ENCODE measurements at regions not wholly inside any gene's neighbourhood (a gene's known extent, or its start where the extent isn't known, plus 50 kb on each side); places are given as distances from the start of the nearest gene placed in this dataset.

DNA sequence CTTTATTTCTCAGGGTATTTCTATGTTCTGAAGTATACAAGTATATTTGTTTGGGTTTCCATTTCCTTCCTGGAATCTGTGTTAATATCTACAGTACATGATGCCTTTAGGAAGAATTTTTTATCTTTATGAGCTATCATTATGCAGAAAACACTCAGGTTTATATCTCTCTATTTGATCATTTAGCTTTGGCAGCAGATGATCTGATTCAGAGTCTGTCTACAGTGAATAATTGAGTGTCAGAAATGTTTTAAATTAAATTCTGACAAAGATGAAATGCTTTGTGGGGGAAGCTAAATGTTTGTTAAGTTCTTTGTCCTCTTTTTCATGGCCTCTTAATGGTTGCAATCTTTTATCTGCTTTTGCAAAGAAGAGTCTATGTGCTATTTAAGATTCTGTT lies 2141.0 kb upstream of the ACO1 start:
- no peak overlapping the region for H3K4me3 ChIP-seq
- H3K27ac ChIP-seq, result no peak overlapping the region
- H3K36me3 ChIP-seq, result no peaks in the 10 kb centered on the region
- no peaks in the 10 kb centered on the region for H3K9me3 ChIP-seq
- no peaks in the 10 kb centered on the region for H3K27me3 ChIP-seq (replicated peaks; ENCODE audit: insufficient read depth)
- DNase-seq (ENCODE audit: low spot score), result no peak
- intact Hi-C loops (cut with DNase I), result no loop called here
- TF ChIP-seq POLR2AphosphoS5 (IDR thresholded peaks at IDR 0.05), result no peak
- TF ChIP-seq, protein P1, sequence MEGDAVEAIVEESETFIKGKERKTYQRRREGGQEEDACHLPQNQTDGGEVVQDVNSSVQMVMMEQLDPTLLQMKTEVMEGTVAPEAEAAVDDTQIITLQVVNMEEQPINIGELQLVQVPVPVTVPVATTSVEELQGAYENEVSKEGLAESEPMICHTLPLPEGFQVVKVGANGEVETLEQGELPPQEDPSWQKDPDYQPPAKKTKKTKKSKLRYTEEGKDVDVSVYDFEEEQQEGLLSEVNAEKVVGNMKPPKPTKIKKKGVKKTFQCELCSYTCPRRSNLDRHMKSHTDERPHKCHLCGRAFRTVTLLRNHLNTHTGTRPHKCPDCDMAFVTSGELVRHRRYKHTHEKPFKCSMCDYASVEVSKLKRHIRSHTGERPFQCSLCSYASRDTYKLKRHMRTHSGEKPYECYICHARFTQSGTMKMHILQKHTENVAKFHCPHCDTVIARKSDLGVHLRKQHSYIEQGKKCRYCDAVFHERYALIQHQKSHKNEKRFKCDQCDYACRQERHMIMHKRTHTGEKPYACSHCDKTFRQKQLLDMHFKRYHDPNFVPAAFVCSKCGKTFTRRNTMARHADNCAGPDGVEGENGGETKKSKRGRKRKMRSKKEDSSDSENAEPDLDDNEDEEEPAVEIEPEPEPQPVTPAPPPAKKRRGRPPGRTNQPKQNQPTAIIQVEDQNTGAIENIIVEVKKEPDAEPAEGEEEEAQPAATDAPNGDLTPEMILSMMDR (IDR thresholded peaks at IDR 0.05), result no peak
- no peak for TF ChIP-seq POLR2A (IDR thresholded peaks at IDR 0.05)
- no peaks in the 10 kb centered on the region for H3K4me1 ChIP-seq (replicated peaks)

DNA sequence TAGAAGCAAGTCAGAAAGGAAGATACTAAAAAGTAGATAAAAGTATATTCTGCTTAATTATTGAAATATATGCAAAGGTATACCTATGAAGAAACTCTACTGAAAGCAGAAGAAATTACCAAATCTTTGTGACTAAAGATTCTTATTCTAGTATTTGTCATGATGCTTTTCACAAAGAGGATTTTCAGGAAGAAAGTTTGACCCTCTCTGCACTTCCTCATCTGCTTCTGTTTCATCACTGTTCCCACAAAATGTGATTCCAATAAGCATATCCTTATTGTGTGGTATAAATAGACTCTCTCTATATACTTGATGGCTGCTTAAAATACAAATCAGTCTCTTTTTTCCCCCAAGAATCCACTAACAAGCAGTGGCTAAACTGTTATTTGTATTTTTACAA lies 2139.6 kb upstream of the ACO1 start:
- TF ChIP-seq POLR2AphosphoS5 (IDR thresholded peaks at IDR 0.05), result no peak
- TF ChIP-seq POLR2A (IDR thresholded peaks at IDR 0.05), result no peak
- TF ChIP-seq, protein P1 (IDR thresholded peaks at IDR 0.05), result no peak
- H3K27me3 ChIP-seq (replicated peaks; ENCODE audit: insufficient read depth), result no peaks in the 10 kb centered on the region

GRCh38 chr9:30250872-30251271 lies 2133.6 kb upstream of the ACO1 start:
- Histone ChIP-seq H3K9me3 (no peaks in the 10 kb centered on the region), H3K4me1 (replicated peaks) (no peaks in the 10 kb centered on the region), H3K27ac (no peak overlapping the region), H3K27me3 (replicated peaks; ENCODE audit: insufficient read depth) (no peaks in the 10 kb centered on the region), H3K36me3 (no peaks in the 10 kb centered on the region), H3K4me3 (no peak overlapping the region)
- TF ChIP-seq POLR2A (IDR thresholded peaks at IDR 0.05) (no peak), POLR2AphosphoS5 (IDR thresholded peaks at IDR 0.05) (no peak)
- TF ChIP-seq, protein P1 (IDR thresholded peaks at IDR 0.05), result no peak
- 31% methylated on average over 1 of the region's 1 CpG for WGBS
- intact Hi-C loops (cut with DNase I), result no loop called here
- no peak for DNase-seq (ENCODE audit: low spot score)

More for the DNA sequence above, 2139.6 kb upstream of the ACO1 start:
- H3K4me1 ChIP-seq (replicated peaks), result no peaks in the 10 kb centered on the region
- H3K36me3 ChIP-seq, result no peaks in the 10 kb centered on the region
- no peak for DNase-seq (ENCODE audit: low spot score)
- intact Hi-C loops (cut with DNase I), result no loop called here
- no peaks in the 10 kb centered on the region for H3K9me3 ChIP-seq
- no peak overlapping the region for H3K27ac ChIP-seq
- H3K4me3 ChIP-seq, result no peak overlapping the region

DNA sequence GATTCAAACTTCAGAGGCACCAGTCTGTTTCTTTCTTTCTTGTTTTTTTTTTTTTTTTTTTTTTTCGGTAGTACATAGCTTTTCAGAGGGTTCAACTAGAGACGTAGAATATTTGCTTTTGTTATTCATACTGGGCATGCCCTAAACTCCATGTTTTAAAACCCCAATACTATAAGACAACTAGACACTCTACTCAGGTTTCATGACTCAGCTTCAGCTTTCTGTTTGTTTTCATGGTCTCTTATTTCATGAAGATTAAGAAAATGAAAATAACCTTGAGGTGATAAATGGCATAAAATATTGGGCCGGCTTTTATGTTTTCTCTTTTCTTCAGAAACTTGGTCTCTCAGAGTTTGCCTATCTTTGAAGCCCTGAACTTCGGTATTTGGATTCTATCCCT lies 2126.3 kb upstream of the ACO1 start:
- H3K27ac ChIP-seq, result no peak overlapping the region
- no peak overlapping the region for H3K4me3 ChIP-seq
- intact Hi-C loops (cut with DNase I), result no loop called here
- 72% methylated on average over 4 of the region's 4 CpGs for WGBS
- no peaks in the 10 kb centered on the region for H3K9me3 ChIP-seq
- H3K27me3 ChIP-seq (replicated peaks; ENCODE audit: insufficient read depth), result no peaks in the 10 kb centered on the region
- no peaks in the 10 kb centered on the region for H3K36me3 ChIP-seq
- TF ChIP-seq POLR2A (IDR thresholded peaks at IDR 0.05) (no peak), POLR2AphosphoS5 (IDR thresholded peaks at IDR 0.05) (no peak)
- TF ChIP-seq, protein P1 (IDR thresholded peaks at IDR 0.05), result no peak
- no peak for DNase-seq (ENCODE audit: low spot score)
- H3K4me1 ChIP-seq (replicated peaks), result no peaks in the 10 kb centered on the region

- Histone ChIP-seq H3K4me3 (no peak overlapping the region), H3K36me3 (no peaks in the 10 kb centered on the region), H3K9me3 (no peaks in the 10 kb centered on the region), H3K27me3 (replicated peaks; ENCODE audit: insufficient read depth) (no peaks in the 10 kb centered on the region), H3K27ac (no peak overlapping the region), H3K4me1 (replicated peaks) (no peaks in the 10 kb centered on the region)
- WGBS, result 87% methylated on average over 1 of the region's 1 CpG
- TF ChIP-seq, protein P1 (IDR thresholded peaks at IDR 0.05), result no peak
- TF ChIP-seq POLR2A (IDR thresholded peaks at IDR 0.05) (no peak), POLR2AphosphoS5 (IDR thresholded peaks at IDR 0.05) (no peak)
- DNase-seq (ENCODE audit: low spot score), result no peak
- intact Hi-C loops (cut with DNase I), result no loop called here
These were observed 2104.1 kb upstream of the ACO1 start for GRCh38 chr9:30280229-30280900.

Data from prostate gland (tissue), 2 donors.